ENCODE measurements at regions not wholly inside any gene's neighbourhood (a gene's known extent, or its start where the extent isn't known, plus 50 kb on each side); places are given as distances from the start of the nearest gene placed in this dataset.

- no peak overlapping the region for H3K4me3 ChIP-seq (ENCODE audit: low read depth, low read length)
- no peak for DNase-seq (ENCODE audit: low read depth)
- TF ChIP-seq CTCF (IDR thresholded peaks at IDR 0.05; ENCODE audit: low read depth, low read length, missing control alignments): no peak
- in situ Hi-C loops (cut with HindIII; ENCODE audit: low sequenced_read_pairs): no loop called here
Measured at GRCh38 chr7:86485827-86486226, 157.9 kb upstream of the GRM3 start.

GRCh38 chr7:86479144-86479543 is 164.6 kb upstream of the GRM3 start:
- no peak for DNase-seq (ENCODE audit: low read depth)
- no peak overlapping the region for H3K4me3 ChIP-seq (ENCODE audit: low read depth, low read length)
- in situ Hi-C loops (cut with HindIII; ENCODE audit: low sequenced_read_pairs): no loop called here
- TF ChIP-seq CTCF (IDR thresholded peaks at IDR 0.05; ENCODE audit: low read depth, low read length, missing control alignments): no peak

- in situ Hi-C loops (cut with HindIII; ENCODE audit: low sequenced_read_pairs): no loop called here
- no peak for TF ChIP-seq CTCF (IDR thresholded peaks at IDR 0.05; ENCODE audit: low read depth, low read length, missing control alignments)
- DNase-seq (ENCODE audit: low read depth): no peak
- H3K4me3 ChIP-seq (ENCODE audit: low read depth, low read length): no peak overlapping the region
Measured at GRCh38 chr7:86477343-86477935, 166.3 kb upstream of the GRM3 start.

- in situ Hi-C loops (cut with HindIII; ENCODE audit: low sequenced_read_pairs): no loop called here
- no peak for TF ChIP-seq CTCF (IDR thresholded peaks at IDR 0.05; ENCODE audit: low read depth, low read length, missing control alignments)
- H3K4me3 ChIP-seq (ENCODE audit: low read depth, low read length): no peak overlapping the region
- no peak for DNase-seq (ENCODE audit: low read depth)
Measured at GRCh38 chr7:86470763-86471162, 172.9 kb upstream of the GRM3 start.

GRCh38 chr7:86469680-86470295 is 173.9 kb upstream of the GRM3 start:
- peak; percentile 83 for DNase-seq (ENCODE audit: low read depth)
- peak; percentile 61 for TF ChIP-seq CTCF (IDR thresholded peaks at IDR 0.05; ENCODE audit: low read depth, low read length, missing control alignments)
- in situ Hi-C loops (cut with HindIII; ENCODE audit: low sequenced_read_pairs): loop anchor here (10.0 kb wide), 1 partner anchor 575 kb away; no protein-coding TSS in a partner anchor
- no peak overlapping the region for H3K4me3 ChIP-seq (ENCODE audit: low read depth, low read length)

GRCh38 chr7:86454753-86455152 is 189.0 kb upstream of the GRM3 start:
- no peak for DNase-seq (ENCODE audit: low read depth)
- H3K4me3 ChIP-seq (ENCODE audit: low read depth, low read length): no peak overlapping the region
- in situ Hi-C loops (cut with HindIII; ENCODE audit: low sequenced_read_pairs): no loop called here
- TF ChIP-seq CTCF (IDR thresholded peaks at IDR 0.05; ENCODE audit: low read depth, low read length, missing control alignments): no peak
